ENCODE measurements at regions not wholly inside any gene's neighbourhood (a gene's known extent, or its start where the extent isn't known, plus 50 kb on each side); places are given as distances from the start of the nearest gene placed in this dataset.

- TF ChIP-seq CTCF (IDR thresholded peaks at IDR 0.05), result no peak
- TF ChIP-seq POLR2A (IDR thresholded peaks at IDR 0.05), result no peak
- no peak for TF ChIP-seq EP300 (IDR thresholded peaks at IDR 0.05)
Observed at GRCh38 chr5:103397739-103398581, 139.4 kb downstream of the MACIR start.
